Pulmonary artery endothelial cell (primary cell): ENCODE measurements at regions not wholly inside any gene's neighbourhood (a gene's known extent, or its start where the extent isn't known, plus 50 kb on each side); places are given as distances from the start of the nearest gene placed in this dataset.
"Not testable (repeated sequence)": the region's sequence is repeated elsewhere in the genome, so short reads cannot be mapped to it uniquely, and the experiment has no call there.

ENCODE experiments used
- DNase-seq: peaks from one replicate; pipeline ENCODE4 v3.0.0-alpha.2; 2011; ENCODE audit warnings: low read depth, low spot score

DNA sequence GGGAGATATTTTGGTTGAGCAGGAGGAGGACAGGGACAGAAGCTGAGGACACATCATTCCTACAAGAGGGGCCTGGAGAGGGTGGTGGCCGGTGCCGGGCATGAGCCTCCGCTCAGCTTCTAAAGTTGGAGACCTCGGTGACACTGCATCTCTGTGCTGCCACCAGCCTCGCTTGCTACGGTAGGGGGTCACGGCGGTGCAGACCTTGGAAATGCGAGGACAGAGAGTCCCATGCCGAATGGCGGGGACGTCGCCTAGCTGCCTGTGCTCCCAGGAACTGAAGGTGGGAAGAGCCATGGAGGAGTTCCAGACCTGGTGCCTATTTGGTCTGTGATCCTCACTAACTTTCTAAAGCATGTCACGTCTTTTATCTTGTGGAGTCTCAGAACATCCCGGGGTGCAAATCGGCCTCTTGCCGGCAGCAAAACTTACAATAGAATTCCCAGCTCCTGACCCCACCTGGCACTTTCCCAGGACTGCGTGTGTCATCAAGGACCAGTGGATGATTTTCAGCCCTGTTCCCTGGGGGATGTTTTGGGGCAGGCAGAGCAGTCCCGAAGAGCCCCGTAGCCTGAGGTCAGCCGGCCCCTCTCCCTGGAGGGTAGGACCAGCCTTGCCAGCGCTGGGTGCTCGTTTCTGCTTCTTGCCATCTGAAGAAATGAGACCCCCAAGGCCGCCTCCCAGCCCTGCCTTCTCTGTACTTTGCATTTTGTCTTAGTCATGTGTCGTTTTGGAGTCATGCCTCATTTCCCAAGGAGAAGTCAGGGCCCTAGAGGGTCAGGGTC, 205.8 kb upstream of the SHH start:
- DNase-seq, result no peak

DNA sequence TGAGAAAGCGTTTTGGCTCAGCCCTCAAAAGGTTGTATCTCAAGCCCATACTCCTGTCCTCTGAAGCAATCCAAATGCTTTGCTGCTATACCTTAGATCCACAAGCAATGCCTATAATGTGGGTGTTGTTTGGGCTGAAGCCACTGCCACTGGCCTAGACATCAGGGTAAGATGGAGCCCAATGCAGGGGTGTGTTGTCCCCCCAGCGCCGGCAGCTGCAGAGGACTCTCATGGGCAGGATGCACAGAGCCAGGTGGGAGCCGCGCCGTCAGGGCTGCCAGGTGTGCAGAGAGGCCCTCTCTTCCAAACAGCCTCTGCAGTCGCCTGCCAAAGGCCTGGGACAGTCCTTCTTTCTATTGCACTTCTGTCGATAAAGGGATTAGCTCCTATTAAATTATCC, 205.2 kb upstream of the SHH start:
- DNase-seq, result no peak

DNA sequence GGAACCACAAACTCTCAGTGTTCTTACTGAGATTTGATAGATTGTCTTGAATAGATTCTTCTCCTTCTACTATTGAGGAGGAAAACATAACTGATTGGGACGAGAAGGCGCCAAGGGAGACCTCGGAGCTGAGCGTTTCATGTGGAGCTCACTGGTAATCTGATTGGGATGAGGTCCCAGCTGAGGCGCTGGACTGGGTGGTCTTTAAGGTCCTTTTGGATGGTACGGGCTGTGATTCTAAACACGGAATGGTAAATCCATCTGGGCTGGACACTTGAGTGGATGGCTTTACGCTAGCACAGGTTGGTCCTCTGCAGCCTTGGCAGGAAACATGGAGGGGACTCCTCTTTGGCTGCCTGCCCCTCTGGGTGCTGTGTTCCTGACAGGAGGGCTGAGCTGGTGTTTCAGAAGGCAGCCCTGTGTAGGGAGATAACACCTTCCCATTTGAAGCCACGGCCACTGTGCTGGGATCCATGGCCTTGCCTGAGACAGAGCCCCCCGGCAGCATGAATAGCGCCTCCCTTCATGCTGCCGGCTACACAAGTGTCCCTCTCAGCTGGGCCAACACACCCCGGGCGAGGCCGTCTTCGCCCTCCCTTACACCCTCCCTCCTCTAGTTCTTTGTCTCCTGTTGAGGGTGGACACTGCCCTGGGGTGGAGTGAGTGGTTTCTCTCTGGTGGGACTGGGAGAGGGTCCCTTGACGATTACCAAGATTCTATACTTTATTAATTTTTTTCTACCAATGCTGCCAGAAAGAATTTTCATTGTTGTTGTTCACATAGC, 203.2 kb upstream of the SHH start:
- DNase-seq, result no peak

DNA sequence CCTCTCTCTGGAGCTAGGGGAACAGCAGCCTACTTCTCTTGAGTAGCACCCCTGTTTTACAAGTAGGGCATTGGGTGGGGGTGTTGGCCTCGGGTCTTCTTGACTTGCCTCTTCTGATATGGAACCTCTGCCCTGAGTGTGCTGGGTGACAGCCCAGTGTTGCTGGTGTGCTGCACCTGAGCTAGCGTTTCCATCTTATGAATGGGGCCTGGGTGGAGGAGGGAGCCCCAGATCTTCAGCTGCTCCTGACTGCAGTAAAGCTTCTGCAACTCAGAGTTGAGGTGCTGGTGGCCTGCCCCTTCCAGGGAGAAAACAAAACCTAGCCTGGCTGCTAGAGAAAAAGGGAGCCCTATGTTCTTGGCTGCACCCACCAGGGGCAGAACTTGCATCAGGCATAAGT, 202.5 kb upstream of the SHH start:
- DNase-seq, result no peak

DNA sequence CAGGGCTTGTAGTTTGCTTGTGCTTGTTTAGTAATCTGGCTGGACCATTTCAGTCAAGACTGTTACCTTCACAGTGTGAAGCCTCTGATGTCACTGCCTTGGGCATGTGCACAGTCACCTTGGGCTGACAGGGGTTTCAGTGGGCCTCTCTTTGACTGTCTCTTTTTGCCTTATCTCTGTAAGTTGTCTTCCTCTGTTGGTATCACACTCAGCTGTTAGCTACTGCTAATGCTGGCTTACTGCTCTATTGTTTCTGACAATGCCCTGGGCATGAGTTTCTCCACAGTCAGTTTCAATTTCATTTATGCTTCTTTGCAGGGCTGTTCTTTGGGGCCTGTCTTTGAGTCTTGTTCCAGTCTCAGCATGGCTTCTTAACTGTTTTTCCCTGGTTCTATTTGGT, 201.9 kb upstream of the SHH start:
- DNase-seq, result no peak

DNA sequence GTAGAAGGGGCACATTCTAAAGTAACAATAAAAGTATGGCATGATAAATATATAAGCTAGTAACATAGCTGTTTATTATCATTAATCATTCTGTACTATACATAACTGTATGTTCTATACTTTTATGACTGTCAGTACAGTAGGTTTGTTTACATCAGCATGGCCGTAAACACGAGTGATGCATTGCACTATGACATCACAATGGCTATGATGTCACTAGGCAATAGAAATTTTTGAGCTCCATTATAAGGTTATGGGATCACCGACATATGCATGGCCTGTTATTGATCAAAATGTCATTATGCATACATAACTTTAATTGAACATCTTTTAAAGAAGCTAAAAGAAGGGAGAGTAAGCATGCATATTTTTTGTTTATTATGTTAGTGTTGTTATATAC, 200.1 kb upstream of the SHH start:
- no peak for DNase-seq

DNA sequence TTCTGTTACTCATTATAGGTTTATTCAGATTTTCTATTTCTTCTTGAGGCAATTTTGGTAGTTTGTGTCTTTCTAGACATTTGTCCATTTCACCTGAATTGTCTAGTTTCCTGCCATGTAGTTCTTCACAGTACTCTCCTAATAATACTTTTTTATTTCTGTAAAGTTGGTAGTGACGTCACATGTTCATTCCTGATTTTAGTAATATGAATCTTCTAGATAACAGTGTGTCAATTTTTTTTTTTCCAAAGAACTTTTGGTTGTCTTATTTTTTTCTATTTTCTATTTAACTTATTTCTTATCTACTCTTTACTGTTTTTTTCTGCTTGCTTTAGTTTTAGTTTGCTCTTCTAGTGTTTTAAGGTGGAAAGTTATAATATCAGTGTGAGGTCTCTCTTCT, 197.3 kb upstream of the SHH start:
- no peak for DNase-seq

DNA sequence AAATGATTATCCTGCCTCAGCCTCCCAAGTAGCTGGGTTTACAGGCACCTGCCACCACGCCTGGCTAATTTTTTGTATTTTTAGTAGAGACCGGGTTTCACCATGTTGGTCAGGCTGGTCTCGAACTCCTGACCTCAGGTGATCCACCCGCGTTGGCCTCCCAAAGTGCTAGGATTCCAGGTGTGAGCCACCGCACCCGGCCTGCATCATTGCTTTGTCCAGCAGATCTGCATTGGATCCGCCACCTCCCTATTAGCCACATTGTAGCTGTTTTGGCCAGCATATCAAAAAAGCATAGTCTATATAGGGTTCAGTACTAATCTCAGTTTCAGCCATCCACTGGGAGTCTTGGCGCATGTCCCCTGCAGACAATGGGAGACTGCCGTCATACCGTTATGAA, 194.6 kb upstream of the SHH start:
- DNase-seq, result not testable (repeated sequence)

DNA sequence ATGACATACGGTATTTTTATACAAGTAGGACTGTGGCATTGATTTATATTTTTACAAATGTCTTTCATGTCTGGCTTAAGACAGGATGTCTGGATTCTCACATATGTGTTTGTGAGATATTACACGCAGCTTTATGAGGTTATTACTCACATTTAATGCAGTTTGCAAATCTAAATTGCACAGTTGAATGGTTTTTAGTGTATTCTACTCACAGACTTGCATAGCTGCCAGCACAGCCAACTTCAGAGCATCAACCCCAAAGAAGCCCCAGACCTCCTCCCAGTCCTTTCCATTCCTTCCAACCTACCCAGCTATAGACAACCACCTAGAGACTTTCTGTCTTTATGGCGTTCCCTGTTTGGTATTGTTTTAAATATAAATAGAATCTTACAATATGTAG, 193.8 kb upstream of the SHH start:
- DNase-seq, result no peak

DNA sequence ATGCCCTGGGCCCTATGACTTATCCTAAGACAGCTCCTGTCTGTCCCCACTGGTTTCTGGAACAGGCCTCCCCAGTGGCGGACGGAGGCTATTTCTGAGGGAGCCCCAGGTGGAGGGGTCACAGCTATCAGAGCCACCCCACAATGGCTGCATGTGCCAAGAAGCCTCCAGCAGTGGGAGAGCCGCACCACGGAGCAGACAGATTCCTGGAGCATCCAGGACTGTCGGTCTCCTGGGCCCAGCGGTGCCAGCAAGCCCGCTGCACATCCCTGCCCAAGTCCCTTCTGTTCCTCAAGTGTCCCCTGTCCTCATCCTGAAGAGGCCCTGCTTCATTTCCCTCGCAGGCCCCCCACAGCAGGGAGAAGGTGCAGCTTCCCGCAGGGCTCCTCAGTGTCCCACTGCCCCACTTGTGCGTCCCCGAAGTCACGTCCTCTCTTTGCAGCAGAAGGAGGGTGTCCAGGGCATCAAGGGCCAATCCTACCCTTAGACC, 193.0 kb upstream of the SHH start:
- no peak for DNase-seq

DNA sequence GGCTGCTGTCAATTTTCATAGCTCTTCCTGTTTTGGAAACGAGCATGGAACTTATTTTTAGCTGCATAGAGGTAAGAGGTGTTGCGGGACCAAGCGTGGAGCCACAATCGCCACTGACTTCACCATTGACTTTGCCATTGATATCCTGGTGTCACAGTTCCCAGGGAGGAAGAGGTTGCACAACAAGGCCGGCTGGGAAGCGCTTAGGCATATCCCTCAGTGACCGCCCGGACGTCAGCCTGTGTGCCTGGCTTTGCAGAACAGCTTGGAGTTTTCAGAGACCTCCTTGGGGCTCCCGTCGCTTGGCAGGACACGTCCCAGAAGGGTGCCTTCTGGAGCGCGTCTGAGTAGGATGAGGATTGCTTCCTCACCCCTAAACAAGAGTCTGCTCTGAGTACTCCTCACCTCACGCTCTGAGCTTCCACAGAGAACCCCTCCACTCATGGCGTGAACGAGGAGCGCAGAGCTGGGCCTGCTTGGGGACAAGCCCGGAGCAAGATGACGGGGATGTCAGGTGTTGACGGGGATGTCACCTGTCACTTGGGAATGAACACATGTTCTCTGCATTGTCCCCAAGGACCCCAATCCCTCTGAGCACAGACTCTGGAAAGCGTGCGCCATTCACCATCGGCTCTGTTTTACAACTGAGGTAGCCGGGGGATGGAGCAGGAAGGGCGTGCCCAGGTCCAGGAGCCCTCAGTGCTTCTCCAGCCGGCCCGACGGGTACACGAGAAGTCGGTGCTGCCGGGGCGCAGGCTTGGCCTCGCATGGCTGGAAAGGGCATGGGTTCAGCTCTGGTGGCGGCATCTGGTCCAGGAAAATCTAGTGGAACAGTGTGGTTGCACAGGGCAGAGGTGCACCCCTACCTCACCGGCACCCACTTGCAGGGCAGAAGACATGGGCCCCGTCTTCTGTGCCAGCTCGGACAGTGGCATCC, 192.3 kb upstream of the SHH start:
- no peak for DNase-seq

DNA sequence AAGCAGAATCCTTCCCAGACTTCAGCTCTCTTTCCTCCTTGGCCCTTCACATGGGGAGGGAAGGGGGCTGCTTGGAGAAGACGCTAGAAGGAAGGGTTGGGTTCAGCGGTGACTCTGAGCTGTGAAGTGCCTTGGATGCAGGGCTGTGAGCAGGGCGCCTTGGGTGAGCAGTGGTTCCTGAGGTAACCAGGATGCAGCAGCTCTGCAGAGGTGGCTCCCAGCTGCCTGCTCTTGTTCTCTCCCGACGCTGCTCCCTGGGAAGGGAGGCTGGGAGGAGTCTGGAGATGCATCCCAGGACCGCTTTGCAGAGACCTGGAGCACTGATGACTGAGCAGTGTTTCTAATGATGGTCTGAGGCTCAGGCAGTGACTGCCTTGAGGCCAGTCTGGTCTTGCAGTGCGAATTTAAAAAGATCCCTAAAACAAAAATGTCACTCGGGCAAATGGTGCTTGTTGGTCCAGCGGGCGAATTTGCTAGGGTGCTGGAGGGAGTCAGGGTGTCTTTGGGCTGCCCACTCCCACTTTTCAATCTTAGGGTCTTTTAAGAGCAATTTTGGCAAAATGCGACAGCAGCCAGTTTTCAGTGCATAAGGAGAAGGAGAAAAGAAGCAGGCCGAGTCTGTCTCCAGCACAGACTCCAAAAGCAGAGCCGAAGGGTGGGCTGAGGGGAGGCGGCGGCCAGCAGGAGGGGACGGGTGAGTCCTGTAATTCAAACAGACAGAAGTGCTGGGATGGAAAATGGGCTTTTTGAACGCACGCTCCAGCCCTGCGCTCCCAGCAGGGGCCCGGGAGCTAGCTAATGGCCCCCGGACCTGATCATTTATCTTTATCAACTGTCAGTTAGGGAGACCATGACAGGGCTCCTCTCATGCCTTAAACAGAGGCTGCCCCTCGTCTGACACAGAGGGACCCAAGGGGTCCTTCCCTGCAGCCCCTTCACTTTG, 191.2 kb upstream of the SHH start:
- no peak for DNase-seq

DNA sequence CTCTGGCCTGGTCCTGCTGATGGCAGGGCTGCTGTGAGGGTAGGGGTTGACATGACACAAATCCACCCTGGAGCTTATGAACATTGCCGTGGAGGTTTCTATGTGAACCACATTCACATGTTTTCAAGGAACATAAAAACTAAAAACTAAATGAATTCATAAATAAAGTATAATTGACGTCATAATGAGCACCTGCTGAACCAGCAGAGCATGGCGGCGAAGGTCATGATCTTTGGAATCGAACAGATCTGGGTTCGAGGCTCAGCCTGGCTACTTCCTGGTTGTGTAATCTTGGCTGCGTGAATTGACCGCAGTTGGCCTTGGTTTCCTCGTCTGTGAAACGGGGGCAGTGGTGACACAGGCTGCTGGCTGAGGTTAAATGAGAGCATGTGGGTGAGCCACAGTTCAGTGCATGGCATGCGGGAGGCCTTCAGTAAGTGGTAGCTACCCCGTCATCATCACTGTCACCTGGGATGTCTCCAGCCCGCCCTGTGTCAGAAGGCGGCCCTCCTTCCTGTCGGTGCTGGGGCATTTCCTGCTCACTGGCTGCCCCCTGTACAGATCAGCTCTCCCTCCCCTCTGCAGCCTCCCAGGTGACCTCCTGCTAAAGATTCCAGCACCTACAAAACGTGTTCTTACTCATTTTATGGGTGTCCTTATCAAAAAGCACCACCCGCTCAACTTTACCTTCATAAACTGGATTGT, 190.3 kb upstream of the SHH start:
- no peak for DNase-seq

DNA sequence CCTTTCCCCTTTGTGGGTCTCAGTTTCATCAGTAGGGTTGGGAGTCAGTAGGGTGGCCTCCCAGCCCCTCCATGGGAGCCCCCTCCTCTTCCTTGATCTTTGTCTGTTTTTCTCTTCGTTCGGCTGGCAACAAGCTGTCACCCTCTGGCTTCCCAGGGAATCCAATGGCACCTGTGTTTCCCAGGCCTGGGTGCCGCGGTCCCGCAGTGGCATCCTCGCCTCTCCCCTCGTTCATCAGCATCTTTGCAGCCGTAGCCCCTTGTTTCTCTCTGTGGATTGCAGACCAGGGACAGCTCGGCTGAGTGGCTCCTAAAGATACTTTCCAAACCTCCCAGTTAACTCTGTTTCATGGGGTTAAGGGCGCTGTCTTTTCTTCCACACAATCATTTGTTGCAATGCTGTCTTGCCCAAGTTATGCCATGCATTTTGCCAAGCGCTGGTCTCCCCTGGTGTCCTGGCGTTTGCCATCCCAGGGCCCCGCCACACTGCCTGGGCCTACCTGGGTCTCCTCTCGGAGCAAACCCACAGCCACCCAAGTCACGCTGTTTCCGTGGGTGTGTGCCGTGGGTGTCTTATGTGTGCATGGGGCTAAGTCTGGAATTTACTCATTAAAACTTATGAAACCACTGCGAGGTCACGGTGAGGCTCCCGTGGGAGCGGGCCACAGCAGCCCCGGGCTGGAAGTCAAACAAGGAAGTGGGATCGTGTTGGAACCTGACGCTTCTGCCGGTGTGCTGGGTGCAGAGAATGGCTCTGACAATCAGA, 189.4 kb upstream of the SHH start:
- no peak for DNase-seq

DNA sequence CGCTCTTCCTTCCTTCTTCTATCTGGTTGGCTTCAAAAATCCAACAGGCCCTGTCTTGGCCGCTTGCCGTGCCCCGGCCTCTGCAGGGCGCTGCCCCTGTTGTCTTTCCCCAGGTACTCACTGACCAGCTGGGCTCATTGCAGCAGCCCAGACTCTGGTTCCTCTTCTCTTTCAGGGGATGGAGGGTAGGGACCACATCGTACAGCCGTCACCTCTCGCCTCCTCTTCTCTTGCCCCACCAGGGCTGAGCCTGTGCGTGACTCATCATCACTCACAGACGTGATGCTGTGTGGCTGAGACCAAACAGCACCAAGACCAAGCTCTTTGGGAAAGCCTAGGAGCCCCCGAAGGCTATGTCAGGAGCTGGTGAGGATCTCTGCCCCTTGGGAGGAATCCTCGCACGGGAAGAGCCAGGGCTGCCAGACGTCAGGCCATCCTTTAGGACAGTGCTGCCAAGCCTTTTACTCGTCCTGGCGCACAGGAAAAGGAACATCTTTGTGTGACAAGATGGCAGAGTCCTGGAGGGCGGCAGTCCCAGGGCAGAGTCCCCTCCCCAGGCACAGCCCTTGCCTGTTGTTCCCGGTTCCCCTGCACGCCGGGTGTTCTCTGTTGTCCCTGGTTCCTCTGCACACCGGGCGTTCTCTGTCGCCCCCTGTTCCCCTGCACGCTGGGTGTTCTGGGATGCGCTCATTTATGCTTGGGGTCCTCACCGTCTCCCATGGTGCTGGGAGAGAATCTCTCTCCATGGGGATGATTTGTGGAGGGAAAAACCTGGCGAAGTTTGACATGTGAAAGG, 188.5 kb upstream of the SHH start:
- DNase-seq, result no peak

DNA sequence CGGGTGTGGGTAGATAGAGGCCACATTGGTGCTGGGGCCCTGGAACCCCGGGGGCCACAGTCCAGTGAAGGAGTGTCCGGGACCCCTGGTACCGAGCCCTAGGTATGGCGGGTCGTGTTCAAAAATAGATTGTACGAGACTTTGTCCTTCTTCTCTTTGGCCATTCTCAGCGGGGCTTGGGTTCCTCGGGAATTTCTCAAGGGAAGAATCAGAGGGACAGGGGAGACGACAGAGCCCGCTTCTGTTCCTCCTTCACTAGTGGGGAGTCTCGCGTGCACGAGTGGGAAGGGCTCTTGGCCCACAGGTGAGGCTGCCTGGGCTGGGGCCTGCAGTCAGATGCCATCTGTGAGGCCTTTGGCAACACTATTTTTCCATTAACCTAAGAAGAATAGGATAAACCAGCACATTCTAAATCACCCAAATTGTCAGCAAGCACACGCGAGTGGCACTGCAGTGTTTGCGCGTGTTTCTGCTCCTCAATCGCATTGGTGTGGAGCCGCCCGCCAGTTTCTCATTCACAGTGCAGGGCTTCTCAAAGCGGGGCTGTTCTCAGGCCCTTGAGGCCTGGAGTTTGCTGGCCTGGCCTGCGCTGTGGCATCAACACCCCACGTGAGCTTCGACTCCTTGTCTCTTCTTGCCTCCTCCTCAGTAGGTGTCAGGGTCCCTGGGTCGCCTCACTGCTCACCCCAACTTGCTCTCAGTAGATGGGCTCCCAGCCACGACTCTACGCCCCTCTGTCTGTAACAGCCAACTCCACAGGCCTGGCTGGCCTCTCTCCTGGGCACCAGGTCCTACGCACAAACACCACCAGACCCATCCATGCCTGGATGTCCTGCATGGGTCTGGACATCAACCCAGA, 187.6 kb upstream of the SHH start:
- no peak for DNase-seq
